ENCODE measurements at regions not wholly inside any gene's neighbourhood (a gene's known extent, or its start where the extent isn't known, plus 50 kb on each side); places are given as distances from the start of the nearest gene placed in this dataset.

GRCh38 chr12:63013302-63013701, 78.4 kb upstream of the PPM1H start:
- no peaks in the 10 kb centered on the region for H3K9me3 ChIP-seq (ENCODE audit: control insufficient read depth, insufficient read depth, low read depth, low read length)
- no peak overlapping the region for H3K4me2 ChIP-seq (ENCODE audit: extremely low read depth, insufficient read depth, low read length)
- no peaks in the 10 kb centered on the region for H3K36me3 ChIP-seq (ENCODE audit: control insufficient read depth, insufficient read depth, low read length)
- no peak for DNase-seq (ENCODE audit: low read depth in 2 of 2)
- H3K27ac ChIP-seq (ENCODE audit: insufficient read depth, low read length), result no peak overlapping the region
- H3K79me2 ChIP-seq (ENCODE audit: control insufficient read depth, insufficient read depth, low read length), result no peaks in the 10 kb centered on the region
- no peak overlapping the region for H2AFZ ChIP-seq (ENCODE audit: low read length)
- no peaks in the 10 kb centered on the region for H4K20me1 ChIP-seq (ENCODE audit: control insufficient read depth, extremely low read depth, insufficient read depth, low read length)
- H3K4me3 ChIP-seq (replicated peaks in 1 of 4; ENCODE audit: control extremely low read depth in 1 of 4, insufficient read depth in 1 of 4, low read depth in 3 of 4, low read length in 4 of 4), result no peak overlapping the region
- TF ChIP-seq EZH2 (IDR thresholded peaks at IDR 0.05; ENCODE audit: low read length, missing control alignments) (no peak), CTCF (conservative IDR thresholded peaks at IDR 0.05 in 1 of 2, IDR thresholded peaks at IDR 0.05 in 1 of 2; ENCODE audit: low read depth in 1 of 2, low read length in 2 of 2) (no peak)
- H3K9ac ChIP-seq (ENCODE audit: insufficient read depth, low read length), result no peak overlapping the region
- no peaks in the 10 kb centered on the region for H3K4me1 ChIP-seq (ENCODE audit: control insufficient read depth, extremely low read depth, insufficient read depth, low read length)
- no peaks in the 10 kb centered on the region for H3K27me3 ChIP-seq (ENCODE audit: control insufficient read depth, insufficient read depth, low read length)

- no peak for DNase-seq (ENCODE audit: low read depth in 2 of 2)
- Histone ChIP-seq H3K36me3 (ENCODE audit: control insufficient read depth, insufficient read depth, low read length) (no peaks in the 10 kb centered on the region), H2AFZ (ENCODE audit: low read length) (no peak overlapping the region), H3K4me2 (ENCODE audit: extremely low read depth, insufficient read depth, low read length) (no peak overlapping the region), H3K9ac (ENCODE audit: insufficient read depth, low read length) (no peak overlapping the region), H3K9me3 (ENCODE audit: control insufficient read depth, insufficient read depth, low read depth, low read length) (no peaks in the 10 kb centered on the region), H4K20me1 (ENCODE audit: control insufficient read depth, extremely low read depth, insufficient read depth, low read length) (no peaks in the 10 kb centered on the region), H3K4me3 (replicated peaks in 1 of 4; ENCODE audit: control extremely low read depth in 1 of 4, insufficient read depth in 1 of 4, low read depth in 3 of 4, low read length in 4 of 4) (no peak overlapping the region), H3K27ac (ENCODE audit: insufficient read depth, low read length) (no peak overlapping the region), H3K4me1 (ENCODE audit: control insufficient read depth, extremely low read depth, insufficient read depth, low read length) (no peaks in the 10 kb centered on the region), H3K27me3 (ENCODE audit: control insufficient read depth, insufficient read depth, low read length) (no peaks in the 10 kb centered on the region), H3K79me2 (ENCODE audit: control insufficient read depth, insufficient read depth, low read length) (no peaks in the 10 kb centered on the region)
- TF ChIP-seq EZH2 (IDR thresholded peaks at IDR 0.05; ENCODE audit: low read length, missing control alignments) (no peak), CTCF (conservative IDR thresholded peaks at IDR 0.05 in 1 of 2, IDR thresholded peaks at IDR 0.05 in 1 of 2; ENCODE audit: low read depth in 1 of 2, low read length in 2 of 2) (no peak)
These were observed 75.7 kb upstream of the PPM1H start for GRCh38 chr12:63010698-63011097.

GRCh38 chr12:63008372-63008771, 73.4 kb upstream of the PPM1H start:
- no peak overlapping the region for H2AFZ ChIP-seq (ENCODE audit: low read length)
- no peak overlapping the region for H3K4me3 ChIP-seq (replicated peaks in 1 of 4; ENCODE audit: control extremely low read depth in 1 of 4, insufficient read depth in 1 of 4, low read depth in 3 of 4, low read length in 4 of 4)
- no peaks in the 10 kb centered on the region for H4K20me1 ChIP-seq (ENCODE audit: control insufficient read depth, extremely low read depth, insufficient read depth, low read length)
- no peak overlapping the region for H3K9ac ChIP-seq (ENCODE audit: insufficient read depth, low read length)
- H3K27me3 ChIP-seq (ENCODE audit: control insufficient read depth, insufficient read depth, low read length), result no peaks in the 10 kb centered on the region
- no peaks in the 10 kb centered on the region for H3K36me3 ChIP-seq (ENCODE audit: control insufficient read depth, insufficient read depth, low read length)
- TF ChIP-seq CTCF (conservative IDR thresholded peaks at IDR 0.05 in 1 of 2, IDR thresholded peaks at IDR 0.05 in 1 of 2; ENCODE audit: low read depth in 1 of 2, low read length in 2 of 2) (no peak), EZH2 (IDR thresholded peaks at IDR 0.05; ENCODE audit: low read length, missing control alignments) (no peak)
- no peak for DNase-seq (ENCODE audit: low read depth in 2 of 2)
- H3K79me2 ChIP-seq (ENCODE audit: control insufficient read depth, insufficient read depth, low read length), result no peaks in the 10 kb centered on the region
- H3K27ac ChIP-seq (ENCODE audit: insufficient read depth, low read length), result no peak overlapping the region
- no peak overlapping the region for H3K4me2 ChIP-seq (ENCODE audit: extremely low read depth, insufficient read depth, low read length)
- H3K4me1 ChIP-seq (ENCODE audit: control insufficient read depth, extremely low read depth, insufficient read depth, low read length), result no peaks in the 10 kb centered on the region
- H3K9me3 ChIP-seq (ENCODE audit: control insufficient read depth, insufficient read depth, low read depth, low read length), result no peaks in the 10 kb centered on the region

Measured in fibroblast of lung (primary cell).